ENCODE measurements at regions not wholly inside any gene's neighbourhood (a gene's known extent, or its start where the extent isn't known, plus 50 kb on each side); places are given as distances from the start of the nearest gene placed in this dataset.

DNA sequence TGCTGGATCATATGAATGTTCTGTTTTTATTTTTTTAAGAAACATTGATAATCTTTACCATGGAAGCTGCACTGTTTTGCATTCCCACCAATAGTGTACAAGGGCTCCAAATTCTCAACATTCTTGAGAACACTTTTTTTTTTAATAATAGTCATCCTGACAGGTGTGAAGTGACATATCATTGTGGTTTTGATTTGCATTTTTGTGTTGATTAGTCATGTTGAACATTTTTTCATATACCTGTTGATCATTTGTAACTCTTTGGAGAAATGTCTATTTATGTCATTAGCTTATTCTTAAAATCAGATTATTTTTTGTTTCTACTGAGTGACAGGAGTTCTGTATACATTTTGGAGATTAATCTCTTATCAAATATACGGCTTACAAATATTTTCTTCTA lies 408.5 kb downstream of the GLUD2 start:
- Mint-ChIP-seq H3K4me1 (no peaks in the 10 kb centered on the region), H3K27ac (no peak overlapping the region), H3K36me3 (no peaks in the 10 kb centered on the region), H3K9me3 (peaks cover 0 to 9% (median 3%) of the 10 kb centered on the region in 7 donors), H3K27me3 (ENCODE audit: low read depth in 3 of 3) (no peaks in the 10 kb centered on the region), H3K4me3 (no peak overlapping the region)
- intact Hi-C loops (cut with micrococcal nuclease): no loop called here
- Histone ChIP-seq H3K4me1 (ENCODE audit: control insufficient read depth in 1 of 2, insufficient read depth in 2 of 2, low read length in 2 of 2) (no peaks in the 10 kb centered on the region), H2AFZ (ENCODE audit: insufficient read depth, low read depth, low read length, poor library complexity, severe bottlenecking) (no peak overlapping the region), H3K27me3 (ENCODE audit: control insufficient read depth in 2 of 2, insufficient read depth in 2 of 2, low read length in 2 of 2) (no peaks in the 10 kb centered on the region), H3K9me3 (replicated peaks in 1 of 2; ENCODE audit: control insufficient read depth in 1 of 2, insufficient read depth in 1 of 2, low read length in 2 of 2) (no peaks in the 10 kb centered on the region), H3K79me2 (ENCODE audit: insufficient read depth, low read length) (no peaks in the 10 kb centered on the region), H3K36me3 (replicated peaks in 1 of 2; ENCODE audit: control insufficient read depth in 1 of 2, insufficient read depth in 2 of 2, low read length in 2 of 2) (no peaks in the 10 kb centered on the region), H4K20me1 (ENCODE audit: insufficient read depth, low read length) (no peaks in the 10 kb centered on the region), H3K4me2 (replicated peaks; ENCODE audit: extremely low read depth, low read length, poor library complexity, severe bottlenecking) (no peak overlapping the region), H3K27ac (ENCODE audit: low read depth in 1 of 2, low read length in 2 of 2) (no peak overlapping the region), H3K9ac (ENCODE audit: insufficient read depth, low read length, poor library complexity, severe bottlenecking) (no peak overlapping the region), H3K4me3 (replicated peaks in 1 of 3; ENCODE audit: low read depth in 2 of 3, low read length in 3 of 3) (no peak overlapping the region)
- no peak for DNase-seq
- TF ChIP-seq, protein P1, sequence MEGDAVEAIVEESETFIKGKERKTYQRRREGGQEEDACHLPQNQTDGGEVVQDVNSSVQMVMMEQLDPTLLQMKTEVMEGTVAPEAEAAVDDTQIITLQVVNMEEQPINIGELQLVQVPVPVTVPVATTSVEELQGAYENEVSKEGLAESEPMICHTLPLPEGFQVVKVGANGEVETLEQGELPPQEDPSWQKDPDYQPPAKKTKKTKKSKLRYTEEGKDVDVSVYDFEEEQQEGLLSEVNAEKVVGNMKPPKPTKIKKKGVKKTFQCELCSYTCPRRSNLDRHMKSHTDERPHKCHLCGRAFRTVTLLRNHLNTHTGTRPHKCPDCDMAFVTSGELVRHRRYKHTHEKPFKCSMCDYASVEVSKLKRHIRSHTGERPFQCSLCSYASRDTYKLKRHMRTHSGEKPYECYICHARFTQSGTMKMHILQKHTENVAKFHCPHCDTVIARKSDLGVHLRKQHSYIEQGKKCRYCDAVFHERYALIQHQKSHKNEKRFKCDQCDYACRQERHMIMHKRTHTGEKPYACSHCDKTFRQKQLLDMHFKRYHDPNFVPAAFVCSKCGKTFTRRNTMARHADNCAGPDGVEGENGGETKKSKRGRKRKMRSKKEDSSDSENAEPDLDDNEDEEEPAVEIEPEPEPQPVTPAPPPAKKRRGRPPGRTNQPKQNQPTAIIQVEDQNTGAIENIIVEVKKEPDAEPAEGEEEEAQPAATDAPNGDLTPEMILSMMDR (IDR thresholded peaks at IDR 0.05): no peak
- WGBS (ENCODE audit: insufficient coverage): no CpG with 5 or more reads among the region's 1 CpG

DNA sequence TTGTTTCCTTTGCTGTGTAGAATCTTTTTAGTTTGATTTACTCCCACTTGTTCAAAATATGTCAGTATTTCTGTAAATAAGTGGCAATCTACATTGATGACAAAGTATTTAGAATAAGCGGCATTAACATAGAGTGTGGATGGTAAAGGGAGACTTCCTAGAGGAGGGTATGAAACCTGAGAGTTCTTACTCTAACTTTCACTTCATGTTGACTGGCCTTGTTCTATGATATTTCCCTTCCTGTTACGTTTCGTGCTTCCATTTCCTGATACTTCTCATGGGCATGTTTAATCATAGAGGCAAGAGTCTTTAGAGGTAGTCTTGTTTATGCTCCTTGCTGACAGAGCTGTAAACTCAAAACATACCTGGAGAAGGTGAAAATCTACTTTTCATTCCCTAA lies 408.9 kb downstream of the GLUD2 start:
- Histone ChIP-seq H2AFZ (ENCODE audit: insufficient read depth, low read depth, low read length, poor library complexity, severe bottlenecking) (no peak overlapping the region), H3K4me3 (replicated peaks in 1 of 3; ENCODE audit: low read depth in 2 of 3, low read length in 3 of 3) (no peak overlapping the region), H3K4me1 (ENCODE audit: control insufficient read depth in 1 of 2, insufficient read depth in 2 of 2, low read length in 2 of 2) (no peaks in the 10 kb centered on the region), H3K9ac (ENCODE audit: insufficient read depth, low read length, poor library complexity, severe bottlenecking) (no peak overlapping the region), H3K27me3 (ENCODE audit: control insufficient read depth in 2 of 2, insufficient read depth in 2 of 2, low read length in 2 of 2) (no peaks in the 10 kb centered on the region), H3K36me3 (replicated peaks in 1 of 2; ENCODE audit: control insufficient read depth in 1 of 2, insufficient read depth in 2 of 2, low read length in 2 of 2) (no peaks in the 10 kb centered on the region), H3K4me2 (replicated peaks; ENCODE audit: extremely low read depth, low read length, poor library complexity, severe bottlenecking) (no peak overlapping the region), H3K79me2 (ENCODE audit: insufficient read depth, low read length) (no peaks in the 10 kb centered on the region), H3K9me3 (replicated peaks in 1 of 2; ENCODE audit: control insufficient read depth in 1 of 2, insufficient read depth in 1 of 2, low read length in 2 of 2) (no peaks in the 10 kb centered on the region), H4K20me1 (ENCODE audit: insufficient read depth, low read length) (no peaks in the 10 kb centered on the region), H3K27ac (ENCODE audit: low read depth in 1 of 2, low read length in 2 of 2) (no peak overlapping the region)
- no peaks in the 10 kb centered on the region for H3K4me1 Mint-ChIP-seq
- no peaks in the 10 kb centered on the region for H3K36me3 Mint-ChIP-seq
- DNase-seq: no peak
- H3K9me3 Mint-ChIP-seq: peaks cover 0 to 9% (median 3%) of the 10 kb centered on the region in 7 donors
- WGBS (ENCODE audit: insufficient coverage): no CpG with 5 or more reads among the region's 3 CpGs
- TF ChIP-seq, protein P1 (IDR thresholded peaks at IDR 0.05): no peak
- no peaks in the 10 kb centered on the region for H3K27me3 Mint-ChIP-seq (ENCODE audit: low read depth in 3 of 3)
- H3K27ac Mint-ChIP-seq: no peak overlapping the region
- no peak overlapping the region for H3K4me3 Mint-ChIP-seq
- intact Hi-C loops (cut with micrococcal nuclease): no loop called here

Measured in CD14-positive monocyte (primary cell).